Hepatocyte (in vitro differentiated cells): ENCODE measurements at regions not wholly inside any gene's neighbourhood (a gene's known extent, or its start where the extent isn't known, plus 50 kb on each side); places are given as distances from the start of the nearest gene placed in this dataset.

Source experiments
- DNase-seq: peaks from one replicate; pipeline ENCODE4 v3.0.0-alpha.2; 2016; ENCODE audit warnings: low spot score
- H2AFZ ChIP-seq: fragments of 200-600 bp; sonication (generic); 2 replicates; pipeline ENCODE4 v1.6.0; 2016; ENCODE audit warnings: antibody characterized with exemption, mild to moderate bottlenecking
- H3K27ac ChIP-seq: fragments of 200-600 bp; sonication (generic); 2 replicates; pipeline ENCODE4 v1.5.1; 2016; ENCODE audit warnings: mild to moderate bottlenecking
- H3K27me3 ChIP-seq: fragments of 200-600 bp; sonication (generic); 2 replicates; pipeline ENCODE4 v1.6.1; 2016
- H3K36me3 ChIP-seq: fragments of 200-600 bp; sonication (generic); replicated peaks from 2 replicates; pipeline ENCODE4 v1.5.1; 2016; ENCODE audit warnings: low read depth; ENCODE audit not compliant: insufficient read depth
- H3K4me1 ChIP-seq: fragments of 200-600 bp; sonication (generic); 2 replicates; pipeline ENCODE4 v1.5.1; 2016; ENCODE audit warnings: mild to moderate bottlenecking, moderate library complexity; ENCODE audit not compliant: insufficient read depth
- H3K4me2 ChIP-seq: fragments of 200-600 bp; sonication (generic); 2 replicates; pipeline ENCODE4 v1.6.0; 2016
- H3K4me3 ChIP-seq: fragments of 200-600 bp; sonication (generic); 2 replicates; pipeline ENCODE4 v1.5.1; 2016; ENCODE audit warnings: mild to moderate bottlenecking
- H3K79me2 ChIP-seq: fragments of 200-600 bp; sonication (generic); 2 replicates; pipeline ENCODE4 v1.6.0; 2017; ENCODE audit warnings: mild to moderate bottlenecking
- H3K9me2 ChIP-seq: fragments of 200-600 bp; sonication (generic); replicated peaks from 2 replicates; pipeline ENCODE4 v1.6.0; 2017; ENCODE audit warnings: mild to moderate bottlenecking; ENCODE audit not compliant: insufficient read depth
- H3K9me3 ChIP-seq: fragments of 200-600 bp; sonication (generic); 2 replicates; pipeline ENCODE4 v1.5.1; 2016; ENCODE audit warnings: low read depth, mild to moderate bottlenecking
- H4K20me1 ChIP-seq: fragments of 200-600 bp; sonication (generic); 2 replicates; pipeline ENCODE4 v1.6.0; 2016; ENCODE audit warnings: mild to moderate bottlenecking; ENCODE audit not compliant: insufficient read depth, poor library complexity, severe bottlenecking
- CTCF ChIP-seq: fragments of 200-600 bp; sonication (generic); IDR thresholded peaks from 2 replicates; pipeline ENCODE4 v1.5.1; 2016; ENCODE audit warnings: antibody characterized with exemption, mild to moderate bottlenecking; ENCODE audit not compliant: poor library complexity
- EZH2 ChIP-seq: fragments of 200-600 bp; sonication (generic); IDR thresholded peaks from 2 replicates; pipeline ENCODE4 v1.6.1; 2016; ENCODE audit warnings: antibody characterized with exemption, mild to moderate bottlenecking, borderline replicate concordance
- EZH2phosphoT487 ChIP-seq: fragments of 200-600 bp; sonication (generic); IDR thresholded peaks from one replicate; pipeline ENCODE4 v1.6.1; 2018; ENCODE audit warnings: antibody characterized with exemption, mild to moderate bottlenecking, low read depth, moderate library complexity; ENCODE audit not compliant: unreplicated experiment, severe bottlenecking
- WGBS: methylation state at CpG from one replicate; pipeline ENCODE4 v1.1.6; 2016; ENCODE audit warnings: low lambda C conversion rate; ENCODE audit errors: missing lambda C conversion rate; 5-methylcytosine and 5-hydroxymethylcytosine counted together

- Histone ChIP-seq H3K36me3 (no peaks in the 10 kb centered on the region), H3K4me2 (no peak overlapping the region), H4K20me1 (no peaks in the 10 kb centered on the region), H3K9me2 (no peaks in the 10 kb centered on the region), H2AFZ (no peak overlapping the region), H3K9me3 (no peaks in the 10 kb centered on the region), H3K4me3 (no peak overlapping the region), H3K79me2 (no peaks in the 10 kb centered on the region), H3K27me3 (no peaks in the 10 kb centered on the region), H3K27ac (no peak overlapping the region), H3K4me1 (no peaks in the 10 kb centered on the region)
- DNase-seq = no peak
- WGBS = 80% methylated on average over 14 of the region's 14 CpGs
- no peak for TF ChIP-seq EZH2phosphoT487
- TF ChIP-seq EZH2 = no peak
- no peak for TF ChIP-seq CTCF
These were observed 59.2 kb upstream of the THBS2 start for GRCh38 chr6:169312658-169313346.

- TF ChIP-seq CTCF = no peak
- no peak for TF ChIP-seq EZH2
- no peak for TF ChIP-seq EZH2phosphoT487
- Histone ChIP-seq H3K36me3 (no peaks in the 10 kb centered on the region), H3K9me3 (no peaks in the 10 kb centered on the region), H3K4me3 (no peak overlapping the region), H3K9me2 (no peaks in the 10 kb centered on the region), H3K27me3 (no peaks in the 10 kb centered on the region), H2AFZ (no peak overlapping the region), H4K20me1 (no peaks in the 10 kb centered on the region), H3K79me2 (no peaks in the 10 kb centered on the region), H3K4me2 (no peak overlapping the region), H3K27ac (no peak overlapping the region), H3K4me1 (no peaks in the 10 kb centered on the region)
- no peak for DNase-seq
- WGBS = 95% methylated on average over 3 of the region's 3 CpGs
These were observed 57.3 kb upstream of the THBS2 start for GRCh38 chr6:169310983-169311382.
